Epidermal melanocyte (primary cell): ENCODE measurements at regions not wholly inside any gene's neighbourhood (a gene's known extent, or its start where the extent isn't known, plus 50 kb on each side); places are given as distances from the start of the nearest gene placed in this dataset.
"Not testable (repeated sequence)": the region's sequence is repeated elsewhere in the genome, so short reads cannot be mapped to it uniquely, and the experiment has no call there.

Experiments
- DNase-seq: peaks from one replicate; pipeline ENCODE4 v3.0.0; 2011; ENCODE audit warnings: low spot score; ENCODE audit not compliant: insufficient read length

DNA sequence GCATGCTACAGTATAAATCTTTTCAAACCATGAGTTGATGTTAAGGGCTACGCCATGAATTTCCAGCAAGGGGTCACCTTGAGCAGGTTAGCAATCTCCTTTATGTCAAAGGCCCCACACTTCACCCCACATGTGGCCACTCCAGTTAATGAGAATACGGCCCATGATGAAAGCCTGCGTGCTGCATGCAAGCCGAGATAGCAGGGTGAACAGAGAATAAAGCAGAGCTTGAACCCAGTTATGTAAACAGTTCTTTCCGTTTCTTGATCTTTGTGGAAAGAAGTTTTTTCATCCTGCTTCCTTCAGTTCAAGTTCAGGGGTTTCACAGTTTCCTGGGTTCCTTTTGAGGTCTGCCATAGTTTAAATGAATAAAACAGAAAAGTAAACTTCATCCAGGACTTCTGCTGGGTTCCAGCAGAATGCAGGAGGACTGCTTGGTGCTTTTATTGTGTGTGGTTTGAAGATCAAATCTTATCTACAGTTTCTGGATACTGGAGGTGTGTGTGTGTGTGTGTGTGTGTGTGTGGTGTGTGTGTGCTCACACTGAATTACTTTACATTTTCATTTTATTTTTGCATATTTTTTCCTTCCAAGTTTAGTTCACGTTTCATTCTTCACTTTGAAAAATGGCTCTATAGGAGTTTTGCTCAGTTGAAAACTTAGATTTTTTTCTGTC, 87.1 kb downstream of the HMHB1 start:
- no peak for DNase-seq

DNA sequence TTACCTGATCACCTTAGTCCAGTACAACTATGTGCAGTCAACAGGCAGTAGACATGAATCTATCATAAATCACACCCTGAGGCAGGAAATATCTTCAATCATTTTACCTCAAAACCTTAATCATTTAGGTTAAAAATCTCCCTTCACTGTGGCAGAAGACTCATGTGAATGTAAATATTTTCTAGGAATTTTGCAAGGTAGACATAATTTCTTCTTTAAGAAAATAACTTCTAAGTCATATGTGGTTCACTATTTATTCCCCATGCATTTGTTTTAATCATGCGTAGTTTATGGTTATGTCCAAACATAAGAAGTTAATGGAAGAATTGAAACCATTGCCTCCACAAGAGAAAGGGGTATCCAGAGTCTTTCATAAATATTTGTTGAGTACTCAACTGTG, 97.0 kb downstream of the HMHB1 start:
- DNase-seq: no peak

DNA sequence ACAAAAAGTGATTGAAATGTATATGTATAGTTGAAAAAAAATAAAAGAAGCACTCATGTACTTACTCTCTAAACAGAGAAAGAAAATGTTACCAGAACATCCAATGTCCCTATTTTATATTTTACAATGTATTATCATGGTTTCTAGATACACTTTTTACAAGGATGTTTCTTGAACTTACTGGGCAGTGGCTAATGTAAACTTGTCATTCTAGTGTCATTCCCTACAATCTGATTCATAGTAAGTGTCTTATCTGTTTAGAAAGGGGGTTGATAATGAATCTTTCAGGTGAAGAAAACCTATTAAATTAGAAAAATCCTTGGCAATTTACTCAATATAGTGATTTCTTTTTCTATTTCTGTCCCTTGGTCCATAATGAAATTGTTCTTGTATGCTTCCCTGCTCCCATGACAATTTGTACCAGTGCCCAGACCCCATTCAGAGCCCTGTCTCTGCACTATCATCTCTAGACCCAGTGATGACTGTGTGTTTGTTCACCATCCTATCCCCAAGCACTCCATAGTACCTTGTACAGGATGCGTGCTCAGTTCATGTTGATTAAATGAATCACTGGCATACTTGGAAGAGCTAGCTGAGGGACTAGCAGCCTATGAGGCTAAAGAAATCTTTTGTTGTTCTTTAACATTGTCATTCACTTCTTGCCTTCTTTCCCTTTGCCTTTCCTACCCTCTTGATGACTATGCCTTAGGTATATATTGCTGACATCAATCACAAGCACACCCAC, 101.2 kb downstream of the HMHB1 start:
- no peak for DNase-seq

DNA sequence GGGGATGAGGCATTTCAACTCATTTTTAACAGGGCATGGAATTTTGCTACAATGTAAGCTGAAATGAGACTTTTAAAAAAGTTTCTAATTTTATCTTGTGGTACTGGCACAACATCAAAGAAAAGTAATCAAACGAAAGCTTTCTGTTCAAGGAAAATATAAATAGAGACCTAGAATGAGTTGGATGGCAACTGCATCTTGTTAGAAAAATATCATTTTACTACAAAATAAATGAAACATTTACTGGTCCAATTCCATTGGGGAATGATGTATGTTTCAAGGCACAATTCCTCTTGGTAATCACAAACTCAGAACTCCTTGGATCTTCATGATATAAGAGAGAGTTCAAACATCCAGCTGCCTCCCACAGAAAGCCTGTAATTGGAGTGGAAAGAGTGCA, 102.8 kb downstream of the HMHB1 start:
- no peak for DNase-seq

DNA sequence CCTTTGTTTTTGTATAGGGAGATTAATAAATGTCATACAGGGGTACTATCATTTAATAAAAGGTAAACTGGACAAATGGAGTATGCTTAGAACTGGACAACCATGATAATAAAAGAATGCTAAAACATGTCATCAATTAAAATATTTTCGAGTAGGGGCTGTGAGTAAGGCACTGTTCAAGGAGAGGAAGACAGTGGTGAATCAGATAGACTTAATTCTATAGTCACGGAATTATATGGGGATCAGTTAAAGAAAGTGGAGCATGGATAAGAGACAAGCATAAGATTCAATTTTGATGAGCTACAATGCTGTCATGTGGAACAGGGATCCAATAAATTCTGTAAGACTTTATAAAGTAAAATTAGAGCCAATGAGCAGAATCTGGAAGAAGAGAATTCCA, 104.5 kb downstream of the HMHB1 start:
- no peak for DNase-seq

DNA sequence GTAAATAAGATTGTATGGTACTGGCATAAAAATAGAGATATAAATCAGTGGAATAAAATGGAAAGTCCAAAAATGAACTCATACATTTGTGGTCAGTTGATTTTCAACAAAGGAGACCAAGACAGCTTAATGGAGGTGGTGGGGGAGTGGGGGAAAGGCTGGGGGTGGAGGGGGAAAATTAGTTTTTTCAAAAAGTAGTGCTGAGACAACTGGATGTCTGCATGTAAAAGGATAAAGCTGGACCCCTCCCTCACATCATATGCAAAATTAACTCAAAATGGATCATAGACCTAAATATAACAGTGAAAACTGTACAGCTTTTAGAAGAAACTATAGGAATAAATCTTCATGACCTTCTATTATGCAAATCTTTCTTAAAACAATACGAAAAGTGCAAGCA, 107.0 kb downstream of the HMHB1 start:
- no peak for DNase-seq

DNA sequence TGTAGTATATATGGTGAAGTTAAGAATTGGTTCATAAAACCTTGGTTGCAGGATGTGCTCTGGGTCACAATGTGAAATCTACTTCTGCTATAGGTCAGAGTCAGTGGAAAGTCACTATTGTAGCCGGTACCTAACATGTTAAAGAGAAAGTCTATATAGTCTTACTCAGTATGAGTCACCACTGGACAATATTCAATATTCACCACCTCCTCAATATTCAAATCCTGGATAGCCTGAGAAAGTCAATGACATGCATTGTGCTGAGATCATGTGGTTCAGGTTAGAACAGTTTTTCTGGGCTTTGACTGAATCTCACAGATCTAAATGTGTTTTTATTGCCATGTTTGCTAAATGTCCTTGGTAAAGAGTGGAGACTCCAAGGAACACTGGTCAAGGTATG, 108.8 kb downstream of the HMHB1 start:
- no peak for DNase-seq

DNA sequence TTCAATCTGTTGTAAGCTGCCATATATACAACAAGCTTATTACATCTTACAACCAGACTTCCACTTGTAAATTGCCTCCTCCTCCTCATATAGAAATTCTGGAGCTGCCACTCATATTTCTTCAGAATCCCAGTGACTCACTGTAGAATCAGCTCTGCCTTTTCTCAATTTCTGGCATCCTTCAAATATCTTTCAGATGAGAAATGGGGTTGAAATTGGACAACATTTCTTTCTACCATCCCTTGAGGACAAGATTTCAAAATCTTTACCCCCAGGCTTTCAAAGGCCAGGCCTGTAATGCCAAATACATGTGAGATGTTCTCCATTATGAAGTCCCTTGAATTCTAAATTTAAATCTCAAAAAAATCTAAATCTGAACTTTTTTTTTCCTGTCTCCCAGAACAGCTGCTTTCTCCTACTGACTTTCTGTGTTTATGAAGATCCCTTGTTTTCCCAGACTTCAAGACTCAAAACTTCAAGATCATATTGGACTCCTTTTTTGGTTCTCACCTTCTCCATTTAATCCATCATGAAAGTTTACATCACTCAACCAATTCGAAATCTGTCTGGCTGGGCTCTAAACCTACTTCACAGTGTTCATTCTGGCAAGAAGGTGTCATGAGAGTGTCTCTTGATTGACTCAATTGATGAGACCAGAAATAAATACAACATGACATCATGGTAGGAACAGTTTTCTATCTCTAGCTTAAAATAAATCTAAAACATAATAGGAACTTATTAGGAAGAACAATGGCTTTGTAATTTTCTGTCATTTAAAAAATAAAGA, 109.8 kb downstream of the HMHB1 start:
- DNase-seq: peak; percentile 33

DNA sequence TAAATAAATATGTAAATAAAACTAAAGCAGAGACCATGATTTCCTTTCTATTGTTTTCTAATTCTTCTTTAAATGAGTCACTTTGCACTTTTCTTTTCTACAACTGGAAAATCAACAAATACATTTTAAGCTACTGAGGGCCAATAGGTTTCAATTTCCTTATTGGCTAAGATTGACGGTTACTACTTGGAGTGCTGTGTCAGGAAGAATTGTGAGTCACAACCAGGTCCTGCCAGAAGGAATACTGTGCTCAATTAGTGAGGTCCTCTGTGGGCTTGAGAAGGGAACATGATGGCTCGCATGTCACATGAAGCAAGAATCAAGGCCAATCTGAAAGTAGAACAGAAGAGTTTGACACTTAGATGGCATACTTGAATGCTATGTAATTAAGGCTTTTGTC, 110.8 kb downstream of the HMHB1 start:
- DNase-seq: no peak

DNA sequence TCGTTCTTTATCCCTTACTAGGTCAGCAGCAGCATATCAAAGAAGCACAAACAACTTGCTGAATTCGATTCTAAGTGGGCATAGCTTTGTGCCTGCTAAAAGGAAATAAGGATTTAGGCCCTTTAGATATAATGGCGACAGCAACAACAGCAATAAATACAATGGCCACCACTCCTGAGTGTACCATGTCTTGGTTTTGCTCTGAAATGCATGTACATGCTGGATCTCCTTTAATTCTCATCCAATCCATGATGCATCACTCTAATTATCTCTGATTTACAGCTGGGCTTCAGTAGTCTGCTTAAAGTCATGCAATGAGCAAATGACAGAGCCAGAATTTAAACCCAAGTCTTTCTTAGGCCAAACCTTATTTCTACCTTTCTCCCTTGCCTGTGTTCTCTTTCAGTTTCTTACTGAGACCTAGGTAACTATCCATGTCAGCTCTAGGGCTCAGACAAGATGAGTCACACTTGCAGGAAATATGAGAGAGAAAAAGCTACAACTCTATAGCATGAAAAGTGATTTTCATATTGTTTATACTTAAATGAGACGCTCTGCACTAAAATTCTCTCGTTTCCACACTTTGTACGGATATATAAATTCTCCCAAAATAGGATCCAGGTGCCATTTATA, 111.8 kb downstream of the HMHB1 start:
- no peak for DNase-seq

DNA sequence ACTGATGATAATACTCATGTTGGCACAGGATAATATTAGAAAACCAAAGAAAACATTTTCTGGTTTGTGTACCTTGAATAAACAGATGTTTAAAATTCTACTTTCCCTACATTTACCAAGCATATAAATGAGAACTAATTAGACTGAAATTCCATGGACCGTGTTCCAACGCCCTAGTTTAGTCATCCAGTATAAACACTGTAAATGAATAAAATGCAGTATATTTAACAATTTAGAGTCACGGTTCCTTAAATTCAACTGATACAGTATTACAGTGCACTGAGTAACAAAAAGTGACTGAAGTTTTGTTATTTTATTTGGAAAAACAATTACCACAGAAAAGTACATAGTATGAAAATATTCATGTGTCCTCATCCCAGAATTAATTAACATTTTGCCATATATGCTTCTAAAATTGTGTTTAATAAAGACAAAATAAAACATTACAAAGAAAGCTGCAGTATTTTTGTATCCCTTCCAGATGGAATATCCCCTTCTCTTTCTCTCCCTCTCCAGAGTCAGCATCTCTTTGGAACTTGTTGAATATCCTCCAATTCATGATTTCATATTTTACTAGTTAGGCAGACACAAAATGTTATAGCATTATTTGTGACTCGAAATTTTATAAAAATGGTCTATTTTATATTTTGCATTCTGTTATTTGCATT, 112.5 kb downstream of the HMHB1 start:
- DNase-seq: no peak

DNA sequence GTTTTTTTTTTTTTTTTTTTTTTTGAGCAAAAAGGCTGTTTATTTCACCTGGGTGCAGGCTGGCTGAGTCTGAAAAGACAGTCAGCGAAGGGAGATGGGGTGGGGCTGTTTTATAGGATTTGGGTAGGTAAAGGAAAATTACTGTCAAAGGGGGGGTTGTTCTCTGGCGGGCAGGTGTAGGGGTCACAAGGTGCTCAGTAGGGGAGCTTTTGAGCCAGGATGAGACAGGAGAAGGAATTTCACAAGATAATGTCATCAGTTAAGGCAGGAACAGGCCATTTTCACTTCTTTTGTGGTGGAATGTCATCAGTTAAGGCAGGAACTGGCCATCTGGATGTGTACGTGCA, 113.0 kb downstream of the HMHB1 start:
- not testable (repeated sequence) for DNase-seq

DNA sequence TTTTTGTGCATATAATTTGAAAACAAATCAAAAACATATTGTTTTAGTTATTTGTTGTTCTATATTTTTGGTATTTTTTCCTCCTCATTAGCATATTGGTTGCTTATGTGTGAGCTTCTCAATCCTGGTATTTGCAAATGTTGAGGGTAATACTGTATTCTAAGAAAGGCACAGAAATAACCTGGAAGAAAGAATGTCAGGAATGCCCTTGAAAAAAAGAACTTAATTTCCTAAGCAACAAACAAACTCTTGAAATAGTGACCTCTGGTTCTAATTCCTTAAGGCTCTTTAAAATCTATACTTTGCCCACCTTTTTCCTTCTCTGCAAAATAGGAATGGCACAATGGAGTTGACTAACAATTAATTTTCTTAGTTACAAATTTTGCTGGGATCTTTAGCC, 117.5 kb downstream of the HMHB1 start:
- DNase-seq: no peak

DNA sequence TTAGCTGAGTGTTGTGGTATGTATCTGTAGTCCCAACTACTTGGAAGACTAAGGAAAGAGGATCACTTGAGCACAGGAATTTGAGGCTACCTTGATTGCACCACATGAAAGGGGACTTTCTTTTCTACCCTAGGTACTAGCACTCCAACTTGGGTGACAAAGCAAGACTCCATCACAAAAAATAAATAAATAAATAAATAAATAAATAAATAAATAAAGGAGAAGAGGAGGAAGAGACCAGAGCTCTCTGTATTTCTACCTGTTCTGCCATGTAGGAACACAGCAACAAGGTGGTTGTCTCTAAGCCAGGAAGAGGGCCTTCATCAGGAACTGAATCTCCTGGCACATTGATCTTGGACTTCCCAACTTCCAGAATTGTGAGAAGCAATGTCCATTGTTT, 118.6 kb downstream of the HMHB1 start:
- DNase-seq: no peak

DNA sequence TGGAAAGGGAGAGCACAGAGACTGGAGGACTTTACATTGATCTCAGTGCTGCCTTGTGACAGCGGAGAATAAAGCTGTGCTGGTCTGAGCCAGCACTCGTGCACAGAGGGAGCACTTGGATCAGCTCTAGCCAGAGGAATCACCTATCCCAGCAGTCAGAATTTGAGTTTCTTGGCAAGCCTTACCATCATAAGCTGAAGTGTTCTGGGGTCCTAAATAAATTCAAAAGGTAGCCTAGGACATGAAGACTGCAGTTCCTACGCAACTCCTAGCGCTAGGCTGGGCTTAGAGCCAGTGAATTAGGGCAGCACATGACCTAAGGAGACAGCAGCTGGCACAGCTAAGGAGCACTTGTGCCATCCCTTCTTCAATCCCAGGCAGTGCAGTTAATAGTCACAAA, 119.5 kb downstream of the HMHB1 start:
- no peak for DNase-seq

DNA sequence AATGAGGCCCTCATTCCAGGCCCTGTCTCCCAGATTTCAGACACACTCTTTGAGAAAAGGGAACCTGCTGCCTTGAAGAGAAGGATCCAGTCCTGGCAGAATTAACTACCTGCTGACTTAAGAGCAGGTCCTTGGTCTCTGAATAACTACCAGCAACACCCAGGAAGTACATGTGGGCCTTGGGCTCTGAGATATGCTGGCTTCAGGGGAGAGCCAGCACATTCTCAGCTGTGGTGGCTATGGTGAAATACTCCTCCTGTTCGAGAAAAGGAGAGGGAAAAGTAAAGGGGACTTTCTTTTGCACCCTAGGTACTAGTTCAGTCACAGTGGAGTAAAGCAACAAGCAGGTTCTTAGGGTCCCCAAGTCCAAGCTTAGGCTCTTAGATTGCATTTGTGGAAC, 120.0 kb downstream of the HMHB1 start:
- DNase-seq: no peak

DNA sequence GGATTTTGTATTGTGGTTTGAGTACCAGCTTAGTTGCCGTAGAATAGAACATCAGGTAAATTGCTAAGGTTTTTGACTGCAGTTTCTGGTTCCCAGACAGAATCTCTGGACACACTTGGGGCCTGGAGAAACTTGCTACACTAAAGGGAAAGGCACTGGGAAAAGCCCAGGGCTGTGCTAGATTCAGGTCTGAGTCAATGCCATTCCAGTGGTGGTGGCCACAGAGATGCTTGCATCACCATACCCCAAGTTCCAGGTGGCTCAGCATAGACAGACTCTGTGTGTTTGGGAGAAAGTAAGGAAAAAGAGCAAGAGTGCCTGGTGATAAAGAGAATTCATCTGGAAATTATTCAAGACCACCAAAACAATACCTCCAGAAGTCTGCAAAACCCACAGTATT, 120.6 kb downstream of the HMHB1 start:
- no peak for DNase-seq

DNA sequence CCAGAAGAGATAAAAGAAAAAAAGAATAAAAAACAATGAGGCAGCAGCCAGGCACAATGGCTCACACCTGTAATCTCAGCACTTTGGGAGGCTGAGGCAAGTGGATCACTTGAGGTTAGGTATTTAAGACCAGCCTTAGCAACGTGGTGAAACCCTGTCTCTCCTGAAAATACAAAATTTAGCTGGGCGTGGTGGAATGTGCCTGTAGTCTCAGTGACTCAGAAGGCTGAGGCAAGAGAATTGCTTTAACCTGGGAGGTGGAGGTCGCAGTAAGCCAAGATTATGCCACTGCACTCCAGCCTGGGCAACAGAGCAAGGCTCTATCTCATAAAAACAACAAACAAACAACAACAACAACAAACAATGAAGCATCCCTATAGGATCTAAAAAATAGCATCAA, 121.5 kb downstream of the HMHB1 start:
- DNase-seq: no peak

DNA sequence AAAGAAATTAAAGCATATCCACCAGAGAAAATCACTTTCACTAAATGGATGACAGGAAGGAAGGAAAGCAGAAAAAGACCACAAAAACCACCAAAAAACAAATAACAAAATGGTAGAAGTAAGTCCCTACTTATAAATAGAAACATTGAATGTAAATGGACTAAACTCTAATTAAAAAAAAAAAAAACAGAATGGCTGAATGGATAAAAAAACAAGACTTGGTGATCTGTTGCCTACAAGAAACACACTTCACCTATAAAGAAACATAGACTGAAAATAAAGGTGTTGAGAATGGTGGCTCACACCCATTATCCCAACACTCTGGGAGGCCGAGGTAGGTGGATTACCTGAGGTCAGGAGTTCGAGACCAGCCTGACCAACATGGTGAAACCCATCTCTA, 122.9 kb downstream of the HMHB1 start:
- DNase-seq: no peak

DNA sequence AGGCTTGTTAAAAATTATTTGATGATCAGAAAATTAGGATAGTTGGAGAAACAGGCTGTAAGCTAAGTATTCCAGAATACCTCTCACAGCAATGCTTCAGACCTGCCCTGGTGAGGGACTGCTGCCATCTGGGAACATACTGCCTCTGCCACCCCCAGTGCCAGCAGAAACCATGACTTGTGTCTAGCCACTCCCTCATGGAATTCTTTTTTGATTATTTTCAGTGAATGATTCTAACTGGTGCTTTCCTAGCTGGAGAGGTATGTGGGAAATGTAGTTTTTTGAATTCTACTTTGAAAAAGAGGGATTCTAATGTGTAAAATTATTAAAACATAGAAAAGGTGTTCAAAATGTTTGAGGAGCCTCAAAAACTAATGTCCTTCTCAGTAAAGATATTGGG, 126.3 kb downstream of the HMHB1 start:
- no peak for DNase-seq

DNA sequence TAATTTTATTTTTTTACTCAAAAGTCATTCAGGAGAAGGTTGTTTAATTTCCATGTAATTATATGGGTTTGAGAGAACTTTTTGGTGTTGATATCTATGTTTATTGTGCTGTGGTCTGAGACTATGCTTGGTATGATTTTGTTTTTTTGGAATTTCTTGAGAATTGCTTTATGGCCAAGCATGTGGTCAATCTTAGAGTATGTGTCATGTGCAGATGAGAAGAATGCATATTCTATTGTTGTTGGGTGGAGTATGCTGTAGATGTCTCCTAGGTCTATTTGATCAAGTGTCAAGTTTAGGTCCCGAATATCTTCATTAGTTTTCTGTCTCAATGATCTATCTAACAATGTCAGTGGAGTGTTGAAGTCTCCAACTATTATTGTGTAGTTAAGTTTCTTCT, 134.9 kb downstream of the HMHB1 start:
- no peak for DNase-seq

DNA sequence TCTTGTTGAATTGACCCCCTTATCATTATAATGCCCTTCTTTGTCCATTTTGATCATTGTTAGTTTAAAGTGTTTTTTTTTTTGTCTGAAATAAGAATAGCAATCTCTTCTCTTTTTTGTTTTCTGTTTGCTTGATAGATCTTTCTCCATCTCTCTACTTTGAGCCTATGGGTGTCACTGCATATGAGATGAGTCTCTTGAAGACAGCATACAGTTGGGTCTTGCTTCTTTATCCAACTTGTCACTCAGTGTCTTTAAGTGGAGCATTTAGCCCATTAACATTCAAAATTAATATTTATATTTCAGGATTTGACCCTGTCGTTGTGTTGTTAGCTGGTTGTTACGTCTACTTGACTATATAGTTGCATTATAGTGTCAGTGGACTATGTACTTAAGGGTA, 135.4 kb downstream of the HMHB1 start:
- no peak for DNase-seq
